NCI-H128 (cell line): ENCODE measurements at regions not wholly inside any gene's neighbourhood (a gene's known extent, or its start where the extent isn't known, plus 50 kb on each side); places are given as distances from the start of the nearest gene placed in this dataset.
"Not testable (repeated sequence)": the region's sequence is repeated elsewhere in the genome, so short reads cannot be mapped to it uniquely, and the experiment has no call there.

Experiments
- DNase-seq: peaks from one replicate; lab custom pipeline; 2025; ENCODE audit not compliant: unreplicated experiment; lab: John Stamatoyannopoulos, UW

GRCh38 chr3:81375921-81376320 is 385.5 kb downstream of the GBE1 start:
- no peak for DNase-seq

- DNase-seq, result no peak
Observed at GRCh38 chr3:81364411-81364810, 397.0 kb downstream of the GBE1 start.

- no peak for DNase-seq
Observed at GRCh38 chr3:81363816-81364215, 397.6 kb downstream of the GBE1 start.

GRCh38 chr3:81354119-81354518 is 407.3 kb downstream of the GBE1 start:
- no peak for DNase-seq

- DNase-seq, result no peak
Observed at GRCh38 chr3:81352867-81353266, 408.6 kb downstream of the GBE1 start.

GRCh38 chr3:81349816-81350340 is 411.6 kb downstream of the GBE1 start:
- DNase-seq, result no peak

GRCh38 chr3:81339040-81339845 is 422.2 kb downstream of the GBE1 start:
- DNase-seq, result no peak

GRCh38 chr3:81336470-81336869 is 425.0 kb downstream of the GBE1 start:
- no peak for DNase-seq

GRCh38 chr3:81329835-81330234 is 431.6 kb downstream of the GBE1 start:
- not testable (repeated sequence) for DNase-seq

- no peak for DNase-seq
Observed at GRCh38 chr3:81326245-81326644, 435.2 kb downstream of the GBE1 start.

GRCh38 chr3:81320862-81321261 is 440.6 kb downstream of the GBE1 start:
- DNase-seq, result no peak

GRCh38 chr3:81315030-81315429 is 446.4 kb downstream of the GBE1 start:
- DNase-seq, result no peak

- DNase-seq, result no peak
Observed at GRCh38 chr3:81311321-81311720, 450.1 kb downstream of the GBE1 start.

GRCh38 chr3:81308306-81308705 is 453.1 kb downstream of the GBE1 start:
- DNase-seq, result no peak

- DNase-seq, result no peak
Observed at GRCh38 chr3:81307221-81307620, 454.2 kb downstream of the GBE1 start.

- no peak for DNase-seq
Observed at GRCh38 chr3:81303321-81303720, 458.1 kb downstream of the GBE1 start.

- DNase-seq, result no peak
Observed at GRCh38 chr3:81302045-81302444, 459.4 kb downstream of the GBE1 start.

GRCh38 chr3:81301230-81301629 is 460.2 kb downstream of the GBE1 start:
- no peak for DNase-seq

- DNase-seq, result no peak
Observed at GRCh38 chr3:81300324-81300927, 461.0 kb downstream of the GBE1 start.

- no peak for DNase-seq
Observed at GRCh38 chr3:81299481-81299880, 462.0 kb downstream of the GBE1 start.

GRCh38 chr3:81295906-81296577 is 465.4 kb downstream of the GBE1 start:
- no peak for DNase-seq

GRCh38 chr3:81293156-81293555 is 468.3 kb downstream of the GBE1 start:
- DNase-seq, result no peak
